SK-N-SH (cell line): ENCODE measurements at regions not wholly inside any gene's neighbourhood (a gene's known extent, or its start where the extent isn't known, plus 50 kb on each side); places are given as distances from the start of the nearest gene placed in this dataset.

ENCODE experiments used
- CTCF ChIA-PET: fragments of 300-600, 350-600 bp; formaldehyde crosslinking; extraction: SDS; loops from one replicate; lab custom pipeline; 2021; lab: Yijun Ruan, JAX
- POLR2A ChIA-PET: fragments of 350-600 bp; sonication (Branson Sonifier 250); formaldehyde crosslinking; extraction: SDS; loops from one replicate; lab custom pipeline; 2020; ENCODE audit warnings: antibody characterized with exemption, inconsistent platforms; lab: Yijun Ruan, JAX
- DNase-seq: peaks from one replicate; pipeline ENCODE4 v3.0.0; 2012
- H2AFZ ChIP-seq: fragments of 200-600 bp; sonication (generic); 2 replicates; pipeline ENCODE4 v1.8.1; 2016; ENCODE audit warnings: antibody characterized with exemption, mild to moderate bottlenecking, low read depth
- H3F3A ChIP-seq: fragments of 200-600 bp; sonication (generic); replicated peaks from 2 replicates; pipeline ENCODE3; 2016; ENCODE audit warnings: antibody characterized with exemption, mild to moderate bottlenecking; ENCODE audit not compliant: insufficient read depth
- H3K27ac ChIP-seq, 2 experiments: fragments of 200-500 bp in 1 of 2; fragments of 200-600 bp in 1 of 2; sonication (Bioruptor generic) in 1 of 2; sonication (generic), shearing (Covaris generic) in 1 of 2; 2 replicates each; pipeline versions ENCODE4 v1.5.1 to v1.6.1; 2014 to 2016; ENCODE audit warnings: low read depth in 2 of 2, inconsistent platforms in 1 of 2, low read length in 1 of 2, mild to moderate bottlenecking in 1 of 2, mixed read lengths in 1 of 2
- H3K27me3 ChIP-seq: fragments of 200-600 bp; sonication (generic), shearing (Covaris generic); 2 replicates; pipeline ENCODE4 v1.6.1; 2016; ENCODE audit warnings: mixed run types; ENCODE audit not compliant: insufficient read depth
- H3K36me3 ChIP-seq, 2 experiments: fragments of 200-500 bp in 1 of 2; fragments of 200-600 bp in 1 of 2; sonication (Bioruptor generic) in 1 of 2; sonication (generic) in 1 of 2; replicated peaks in 1 of 2; 2 replicates each; pipeline versions ENCODE3 to v1.5.1; 2014 to 2016; ENCODE audit warnings: low read length in 1 of 2, mild to moderate bottlenecking in 1 of 2; ENCODE audit not compliant: insufficient read depth in 2 of 2, control insufficient read depth in 1 of 2
- H3K4me1 ChIP-seq, 2 experiments: fragments of 200-500 bp in 1 of 2; fragments of 200-600 bp in 1 of 2; sonication (Bioruptor generic) in 1 of 2; sonication (generic), shearing (Covaris generic) in 1 of 2; 2 replicates each; pipeline versions ENCODE4 v1.5.1 to v1.6.1; 2014 to 2016; ENCODE audit warnings: low read depth in 1 of 2, low read length in 1 of 2, mixed run types in 1 of 2; ENCODE audit not compliant: insufficient read depth in 2 of 2, control insufficient read depth in 1 of 2
- H3K4me2 ChIP-seq: fragments of 200-600 bp; sonication (generic), shearing (Covaris generic); 2 replicates; pipeline ENCODE4 v1.6.1; 2017; ENCODE audit warnings: mixed run types
- H3K4me3 ChIP-seq, 2 experiments: fragments of 200-500 bp in 1 of 2; fragments of 200-600 bp in 1 of 2; sonication (Bioruptor generic) in 1 of 2; sonication (generic), shearing (Covaris generic) in 1 of 2; 2 replicates each; pipeline versions ENCODE4 v1.5.1 to v1.8.1; 2014 to 2016; ENCODE audit warnings: low read depth in 2 of 2, inconsistent platforms in 1 of 2, low read length in 1 of 2, mild to moderate bottlenecking in 1 of 2, mixed read lengths in 1 of 2, moderate library complexity in 1 of 2
- H3K79me2 ChIP-seq: fragments of 200-600 bp; sonication (generic); 2 replicates; pipeline ENCODE4 v1.8.1; 2017; ENCODE audit warnings: mild to moderate bottlenecking; ENCODE audit not compliant: insufficient read depth
- H3K9ac ChIP-seq: fragments of 200-600 bp; sonication (generic); 2 replicates; pipeline ENCODE4 v1.6.1; 2017; ENCODE audit warnings: mixed run types
- H3K9me2 ChIP-seq: fragments of 200-600 bp; sonication (generic); 2 replicates; pipeline ENCODE4 v1.6.1; 2017; ENCODE audit warnings: mixed run types
- H3K9me3 ChIP-seq: fragments of 200-600 bp; sonication (generic); 2 replicates; pipeline ENCODE4 v1.6.1; 2017; ENCODE audit warnings: mixed run types, mild to moderate bottlenecking, moderate library complexity
- H4K20me1 ChIP-seq: fragments of 200-600 bp; sonication (generic); 2 replicates; pipeline ENCODE4 v1.6.1; 2017; ENCODE audit warnings: mild to moderate bottlenecking, mixed run types; ENCODE audit not compliant: insufficient read depth
- EP300 ChIP-seq, 2 experiments: IDR thresholded peaks; 2 replicates each; pipeline versions ENCODE4 v1.4.0 to v1.6.1; 2012; ENCODE audit warnings: borderline replicate concordance in 1 of 2, low read depth in 1 of 2, low read length in 1 of 2
- EZH2phosphoT487 ChIP-seq: fragments of 200-600 bp; sonication (generic); IDR thresholded peaks from 2 replicates; pipeline ENCODE4 v1.6.1; 2017; ENCODE audit warnings: low read depth, mixed run types, mild to moderate bottlenecking, antibody characterized with exemption, moderate library complexity, borderline replicate concordance
- FOSL2 ChIP-seq: IDR thresholded peaks from 2 replicates; pipeline ENCODE4 v1.4.0; 2012; ENCODE audit warnings: low read depth, mild to moderate bottlenecking, moderate library complexity, borderline replicate concordance
- FOXM1 ChIP-seq: IDR thresholded peaks from 2 replicates; pipeline ENCODE4 v1.4.0; 2012; ENCODE audit warnings: low read depth, mild to moderate bottlenecking
- NRF1 ChIP-seq: IDR thresholded peaks from 2 replicates; pipeline ENCODE4 v1.6.1; 2012; ENCODE audit warnings: low read depth, mild to moderate bottlenecking, low read length
- RAD21 ChIP-seq: IDR thresholded peaks from 2 replicates; pipeline ENCODE4 v1.6.1; 2012; ENCODE audit warnings: mild to moderate bottlenecking, low read length
- RCOR1 ChIP-seq: fragments of 150-350 bp; IDR thresholded peaks from 2 replicates; pipeline ENCODE4 v1.6.1; 2017; ENCODE audit warnings: antibody characterized with exemption, low read length
- RFX5 ChIP-seq: IDR thresholded peaks from 2 replicates; pipeline ENCODE4 v1.6.1; 2012; ENCODE audit warnings: mild to moderate bottlenecking, improper control_type of control experiment, low read length
- SIN3A ChIP-seq: IDR thresholded peaks from 2 replicates; pipeline ENCODE4 v1.6.1; 2012; ENCODE audit warnings: low read depth, mild to moderate bottlenecking, low read length, moderate library complexity, borderline replicate concordance
- SMC3 ChIP-seq: IDR thresholded peaks from 2 replicates; pipeline ENCODE4 v1.6.1; 2012; ENCODE audit warnings: low read depth, low read length, improper control_type of control experiment
- WGBS: methylation state at CpG from one replicate; pipeline ENCODE4 v1.1.6; 2017; ENCODE audit warnings: low lambda C conversion rate; 5-methylcytosine and 5-hydroxymethylcytosine counted together
- TF ChIP-seq, protein P1 (sequence below): IDR thresholded peaks from 2 replicates; pipeline ENCODE4 v1.4.0; 2012; ENCODE audit warnings: low read depth, borderline replicate concordance
- TF ChIP-seq, protein P2 (sequence below): fragments of 200-600 bp; sonication (generic); IDR thresholded peaks from 2 replicates; pipeline ENCODE4 v1.6.1; 2017; ENCODE audit warnings: antibody characterized with exemption, mild to moderate bottlenecking, moderate library complexity
- TF ChIP-seq, protein P3 (sequence below): fragments of 150-350 bp; IDR thresholded peaks from 2 replicates; pipeline ENCODE4 v1.6.1; 2016; ENCODE audit warnings: mild to moderate bottlenecking, low read depth, low read length
- TF ChIP-seq, protein P4 (sequence below): IDR thresholded peaks from 2 replicates; pipeline ENCODE4; 2012

DNA sequence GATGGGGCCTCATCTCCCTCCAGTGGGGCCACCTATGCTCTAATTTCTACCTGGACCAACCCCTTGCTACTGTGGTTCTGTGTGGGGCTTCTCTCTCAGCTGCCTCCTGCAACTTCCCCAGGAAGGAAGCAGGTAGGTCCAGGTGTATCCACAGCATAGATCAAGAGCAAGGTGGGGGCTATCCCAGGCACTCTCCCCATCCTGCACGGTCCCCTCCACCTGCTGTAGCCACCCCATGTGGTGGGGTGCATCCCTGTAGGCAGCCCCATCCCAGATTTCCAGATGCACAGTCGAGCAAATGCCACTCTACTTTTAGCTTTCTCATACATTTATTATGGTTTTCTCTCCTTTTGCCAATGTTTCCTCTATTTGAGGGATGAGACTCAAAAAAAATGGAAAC is 156.1 kb downstream of the FBXO15 start:
- no peaks in the 10 kb centered on the region for H3K36me3 ChIP-seq
- H3K79me2 ChIP-seq = no peaks in the 10 kb centered on the region
- H3K4me3 ChIP-seq = no peak overlapping the region
- no peak overlapping the region for H3K9ac ChIP-seq
- no peak overlapping the region for H2AFZ ChIP-seq
- H3K4me1 ChIP-seq = no peaks in the 10 kb centered on the region
- WGBS = 0% methylated on average over 2 of the region's 2 CpGs
- no peak overlapping the region for H3K4me2 ChIP-seq
- H3F3A ChIP-seq = no peaks in the 10 kb centered on the region
- H3K27ac ChIP-seq = no peak overlapping the region
- H3K27me3 ChIP-seq = no peaks in the 10 kb centered on the region
- no peaks in the 10 kb centered on the region for H4K20me1 ChIP-seq
- CTCF ChIA-PET = interaction anchor here (1.7 kb wide), 1 partner anchor 11 kb away, joined by 7 read pairs; no protein-coding TSS in a partner anchor
- H3K9me3 ChIP-seq = no peaks in the 10 kb centered on the region
- TF ChIP-seq RCOR1 = no peak
- no peak for TF ChIP-seq FOSL2
- no peak for TF ChIP-seq EZH2phosphoT487
- TF ChIP-seq, protein P1, sequence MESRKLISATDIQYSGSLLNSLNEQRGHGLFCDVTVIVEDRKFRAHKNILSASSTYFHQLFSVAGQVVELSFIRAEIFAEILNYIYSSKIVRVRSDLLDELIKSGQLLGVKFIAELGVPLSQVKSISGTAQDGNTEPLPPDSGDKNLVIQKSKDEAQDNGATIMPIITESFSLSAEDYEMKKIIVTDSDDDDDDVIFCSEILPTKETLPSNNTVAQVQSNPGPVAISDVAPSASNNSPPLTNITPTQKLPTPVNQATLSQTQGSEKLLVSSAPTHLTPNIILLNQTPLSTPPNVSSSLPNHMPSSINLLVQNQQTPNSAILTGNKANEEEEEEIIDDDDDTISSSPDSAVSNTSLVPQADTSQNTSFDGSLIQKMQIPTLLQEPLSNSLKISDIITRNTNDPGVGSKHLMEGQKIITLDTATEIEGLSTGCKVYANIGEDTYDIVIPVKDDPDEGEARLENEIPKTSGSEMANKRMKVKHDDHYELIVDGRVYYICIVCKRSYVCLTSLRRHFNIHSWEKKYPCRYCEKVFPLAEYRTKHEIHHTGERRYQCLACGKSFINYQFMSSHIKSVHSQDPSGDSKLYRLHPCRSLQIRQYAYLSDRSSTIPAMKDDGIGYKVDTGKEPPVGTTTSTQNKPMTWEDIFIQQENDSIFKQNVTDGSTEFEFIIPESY = no peak
- TF ChIP-seq, protein P2, sequence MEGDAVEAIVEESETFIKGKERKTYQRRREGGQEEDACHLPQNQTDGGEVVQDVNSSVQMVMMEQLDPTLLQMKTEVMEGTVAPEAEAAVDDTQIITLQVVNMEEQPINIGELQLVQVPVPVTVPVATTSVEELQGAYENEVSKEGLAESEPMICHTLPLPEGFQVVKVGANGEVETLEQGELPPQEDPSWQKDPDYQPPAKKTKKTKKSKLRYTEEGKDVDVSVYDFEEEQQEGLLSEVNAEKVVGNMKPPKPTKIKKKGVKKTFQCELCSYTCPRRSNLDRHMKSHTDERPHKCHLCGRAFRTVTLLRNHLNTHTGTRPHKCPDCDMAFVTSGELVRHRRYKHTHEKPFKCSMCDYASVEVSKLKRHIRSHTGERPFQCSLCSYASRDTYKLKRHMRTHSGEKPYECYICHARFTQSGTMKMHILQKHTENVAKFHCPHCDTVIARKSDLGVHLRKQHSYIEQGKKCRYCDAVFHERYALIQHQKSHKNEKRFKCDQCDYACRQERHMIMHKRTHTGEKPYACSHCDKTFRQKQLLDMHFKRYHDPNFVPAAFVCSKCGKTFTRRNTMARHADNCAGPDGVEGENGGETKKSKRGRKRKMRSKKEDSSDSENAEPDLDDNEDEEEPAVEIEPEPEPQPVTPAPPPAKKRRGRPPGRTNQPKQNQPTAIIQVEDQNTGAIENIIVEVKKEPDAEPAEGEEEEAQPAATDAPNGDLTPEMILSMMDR = no peak
- TF ChIP-seq, protein P3, sequence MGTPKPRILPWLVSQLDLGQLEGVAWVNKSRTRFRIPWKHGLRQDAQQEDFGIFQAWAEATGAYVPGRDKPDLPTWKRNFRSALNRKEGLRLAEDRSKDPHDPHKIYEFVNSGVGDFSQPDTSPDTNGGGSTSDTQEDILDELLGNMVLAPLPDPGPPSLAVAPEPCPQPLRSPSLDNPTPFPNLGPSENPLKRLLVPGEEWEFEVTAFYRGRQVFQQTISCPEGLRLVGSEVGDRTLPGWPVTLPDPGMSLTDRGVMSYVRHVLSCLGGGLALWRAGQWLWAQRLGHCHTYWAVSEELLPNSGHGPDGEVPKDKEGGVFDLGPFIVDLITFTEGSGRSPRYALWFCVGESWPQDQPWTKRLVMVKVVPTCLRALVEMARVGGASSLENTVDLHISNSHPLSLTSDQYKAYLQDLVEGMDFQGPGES = no peak
- TF ChIP-seq RAD21 = no peak
- TF ChIP-seq FOXM1 = no peak
- TF ChIP-seq NRF1 = no peak
- TF ChIP-seq EP300 (IDR thresholded peaks at IDR 0.05; ENCODE audit: borderline replicate concordance in 1 of 2, low read depth in 1 of 2, low read length in 1 of 2) = no peak
- TF ChIP-seq SMC3 = no peak
- TF ChIP-seq, protein P4, sequence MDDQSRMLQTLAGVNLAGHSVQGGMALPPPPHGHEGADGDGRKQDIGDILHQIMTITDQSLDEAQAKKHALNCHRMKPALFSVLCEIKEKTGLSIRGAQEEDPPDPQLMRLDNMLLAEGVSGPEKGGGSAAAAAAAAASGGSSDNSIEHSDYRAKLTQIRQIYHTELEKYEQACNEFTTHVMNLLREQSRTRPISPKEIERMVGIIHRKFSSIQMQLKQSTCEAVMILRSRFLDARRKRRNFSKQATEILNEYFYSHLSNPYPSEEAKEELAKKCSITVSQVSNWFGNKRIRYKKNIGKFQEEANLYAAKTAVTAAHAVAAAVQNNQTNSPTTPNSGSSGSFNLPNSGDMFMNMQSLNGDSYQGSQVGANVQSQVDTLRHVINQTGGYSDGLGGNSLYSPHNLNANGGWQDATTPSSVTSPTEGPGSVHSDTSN = no peak
- TF ChIP-seq RFX5 = no peak
- no peak for TF ChIP-seq SIN3A
- POLR2A ChIA-PET = no interaction called here
- DNase-seq = no peak
- no peaks in the 10 kb centered on the region for H3K9me2 ChIP-seq
